ENCODE measurements at regions not wholly inside any gene's neighbourhood (a gene's known extent, or its start where the extent isn't known, plus 50 kb on each side); places are given as distances from the start of the nearest gene placed in this dataset.

DNA sequence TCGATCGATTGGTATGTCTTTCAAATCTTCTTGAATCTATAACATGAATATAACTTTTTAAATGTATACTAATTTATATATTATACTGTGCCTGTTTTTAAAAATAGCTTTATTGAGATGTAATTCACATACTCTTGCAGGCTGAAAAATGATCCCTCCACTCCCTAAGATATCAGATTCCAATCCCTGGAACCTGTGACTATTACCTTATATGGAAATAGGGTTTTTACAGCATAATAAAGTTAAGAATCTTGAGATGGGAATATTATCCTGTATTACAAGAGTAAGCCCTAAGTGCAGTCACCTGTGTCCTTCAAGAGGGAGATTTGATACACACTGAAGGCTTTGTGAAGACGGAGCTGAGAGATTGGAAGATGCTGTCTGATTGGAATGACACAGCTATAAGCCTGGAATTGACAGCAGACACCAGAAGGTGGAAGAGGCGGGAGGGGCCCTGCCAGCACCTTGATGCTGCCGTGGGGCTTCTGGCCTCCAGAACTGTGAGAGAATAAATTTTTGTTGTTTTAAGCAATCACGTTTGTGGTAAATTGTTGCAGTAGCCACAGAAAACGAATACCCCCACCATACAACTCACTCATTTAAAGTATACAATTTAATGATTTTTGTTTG, 161.3 kb downstream of the RMI1 start:
- Histone ChIP-seq H3K27ac (no peak overlapping the region), H3K27me3 (ENCODE audit: control insufficient read depth, insufficient read depth, low read length) (no peaks in the 10 kb centered on the region), H3K4me3 (ENCODE audit: low read depth, low read length) (no peak overlapping the region)

GRCh38 chr9:84145031-84145430, 164.4 kb downstream of the RMI1 start:
- Histone ChIP-seq H3K4me3 (ENCODE audit: low read depth, low read length) (no peak overlapping the region), H3K9ac (no peak overlapping the region), H3K4me2 (ENCODE audit: low read length) (no peak overlapping the region), H3K4me1 (no peaks in the 10 kb centered on the region), H3K9me3 (ENCODE audit: control insufficient read depth, low read length) (no peaks in the 10 kb centered on the region), H3K27ac (no peak overlapping the region), H2AFZ (no peak overlapping the region), H3K79me2 (no peaks in the 10 kb centered on the region), H3K36me3 (ENCODE audit: control insufficient read depth, insufficient read depth, low read length) (no peaks in the 10 kb centered on the region), H3K27me3 (ENCODE audit: control insufficient read depth, insufficient read depth, low read length) (no peaks in the 10 kb centered on the region)
- TF ChIP-seq CTCF (IDR thresholded peaks at IDR 0.05), result no peak

More for the DNA sequence above, 161.3 kb downstream of the RMI1 start:
- H3K36me3 ChIP-seq (ENCODE audit: control insufficient read depth, insufficient read depth, low read length), result no peaks in the 10 kb centered on the region
- TF ChIP-seq CTCF (IDR thresholded peaks at IDR 0.05), result no peak
- no peak overlapping the region for H2AFZ ChIP-seq
- no peaks in the 10 kb centered on the region for H3K79me2 ChIP-seq
- no peaks in the 10 kb centered on the region for H3K9me3 ChIP-seq (ENCODE audit: control insufficient read depth, low read length)
- no peaks in the 10 kb centered on the region for H3K4me1 ChIP-seq
- no peak overlapping the region for H3K9ac ChIP-seq
- no peak overlapping the region for H3K4me2 ChIP-seq (ENCODE audit: low read length)

DNA sequence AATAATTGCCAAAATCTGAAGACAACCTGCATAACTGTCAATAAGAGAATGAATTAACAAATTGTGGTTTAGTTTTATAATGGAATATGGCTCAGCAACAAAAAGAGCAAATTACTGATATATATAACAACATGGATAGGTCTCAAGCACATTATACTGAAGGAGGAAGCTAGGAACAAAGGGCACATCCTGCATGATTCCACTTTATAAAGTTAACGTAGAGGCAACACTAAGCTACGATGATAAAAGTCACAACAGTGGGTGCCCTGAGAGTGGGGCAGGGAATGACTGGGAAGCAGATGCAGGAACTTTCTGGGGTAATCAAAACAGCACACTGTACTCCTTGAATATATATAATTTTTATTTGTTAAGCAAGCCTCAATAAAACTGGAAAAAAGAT, 165.2 kb downstream of the RMI1 start:
- no peaks in the 10 kb centered on the region for H3K4me1 ChIP-seq
- H3K4me3 ChIP-seq (ENCODE audit: low read depth, low read length), result no peak overlapping the region
- no peaks in the 10 kb centered on the region for H3K27me3 ChIP-seq (ENCODE audit: control insufficient read depth, insufficient read depth, low read length)
- no peaks in the 10 kb centered on the region for H3K9me3 ChIP-seq (ENCODE audit: control insufficient read depth, low read length)
- H2AFZ ChIP-seq, result no peak overlapping the region
- no peak overlapping the region for H3K4me2 ChIP-seq (ENCODE audit: low read length)
- no peaks in the 10 kb centered on the region for H3K36me3 ChIP-seq (ENCODE audit: control insufficient read depth, insufficient read depth, low read length)
- no peak overlapping the region for H3K9ac ChIP-seq
- no peaks in the 10 kb centered on the region for H3K79me2 ChIP-seq
- TF ChIP-seq CTCF (IDR thresholded peaks at IDR 0.05), result no peak
- no peak overlapping the region for H3K27ac ChIP-seq

GRCh38 chr9:84146893-84147710, 166.5 kb downstream of the RMI1 start:
- no peak for TF ChIP-seq CTCF (IDR thresholded peaks at IDR 0.05)
- Histone ChIP-seq H3K9me3 (ENCODE audit: control insufficient read depth, low read length) (no peaks in the 10 kb centered on the region), H2AFZ (no peak overlapping the region), H3K9ac (no peak overlapping the region), H3K4me1 (no peaks in the 10 kb centered on the region), H3K36me3 (ENCODE audit: control insufficient read depth, insufficient read depth, low read length) (no peaks in the 10 kb centered on the region), H3K27ac (peak overlapping the region; percentile 24), H3K27me3 (ENCODE audit: control insufficient read depth, insufficient read depth, low read length) (no peaks in the 10 kb centered on the region), H3K4me2 (ENCODE audit: low read length) (no peak overlapping the region), H3K79me2 (no peaks in the 10 kb centered on the region), H3K4me3 (ENCODE audit: low read depth, low read length) (no peak overlapping the region)

Data from parathyroid adenoma (tissue), 2 donors.